Left renal cortex interstitium (tissue), 4 donors: ENCODE measurements at regions not wholly inside any gene's neighbourhood (a gene's known extent, or its start where the extent isn't known, plus 50 kb on each side); places are given as distances from the start of the nearest gene placed in this dataset.
A peak's percentile ranks its signal among the peaks of the same experiment; 100 is the strongest.

Experiments
- DNase-seq, 4 donors: peaks; one replicate each; pipeline ENCODE4 v3.0.0-alpha.2; 2013; ENCODE audit warnings: low read depth in 4 of 4, low spot score in 2 of 4, missing footprints in 1 of 4

- no peak for DNase-seq
Observed at GRCh38 chr17:77320044-77320440, 179.3 kb downstream of the SEC14L1 start.

- no peak for DNase-seq
Observed at GRCh38 chr17:77320485-77321256, 179.9 kb downstream of the SEC14L1 start.

DNA sequence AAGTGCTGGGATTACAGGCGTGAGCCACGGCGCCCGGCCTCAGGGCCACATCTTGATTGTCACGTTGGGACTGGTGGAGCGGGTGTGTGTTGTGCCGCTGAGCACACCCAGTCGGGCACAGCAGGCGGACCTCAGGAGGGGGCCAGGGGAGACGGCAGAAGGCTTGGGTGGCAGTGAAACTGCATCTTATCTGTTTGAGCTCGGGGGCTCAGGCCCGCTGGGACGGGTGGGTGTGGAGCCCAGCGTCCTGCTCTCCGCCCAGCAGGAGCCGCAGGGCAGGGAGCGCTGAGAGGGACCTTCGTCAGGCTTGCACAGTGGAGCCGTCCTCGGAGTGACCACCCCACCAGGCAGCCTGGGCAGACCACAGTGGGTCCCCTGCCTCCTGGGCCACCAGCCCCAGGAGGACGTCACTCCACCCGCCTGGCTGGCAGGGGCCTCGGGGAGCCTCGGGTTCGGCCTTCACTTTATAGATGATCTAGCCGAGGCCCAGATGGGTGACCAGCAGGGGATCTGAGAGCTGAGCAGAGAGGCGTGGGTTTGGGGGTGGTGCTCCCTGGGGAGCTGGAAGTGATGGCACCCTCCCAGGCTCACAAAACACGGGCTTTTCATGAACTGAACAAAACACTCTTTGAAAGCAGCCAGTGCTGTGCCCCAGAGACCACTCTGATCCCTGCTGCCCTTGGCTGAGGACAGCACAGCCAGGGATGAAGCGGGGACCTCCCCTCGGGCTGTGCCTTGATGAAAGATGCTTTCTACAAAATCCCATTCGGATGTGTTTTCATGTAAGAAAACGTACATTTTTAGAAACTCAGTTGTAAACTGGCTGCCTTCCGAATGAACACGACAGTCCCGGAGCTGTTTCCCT lies 181.1 kb downstream of the SEC14L1 start:
- DNase-seq: no peak

- peak in 3 of 4 donors; percentile 70 to 80 (median 71) for DNase-seq
Observed at GRCh38 chr17:77322514-77323412, 182.0 kb downstream of the SEC14L1 start.

- no peak for DNase-seq
Observed at GRCh38 chr17:77323413-77324171, 182.8 kb downstream of the SEC14L1 start.

- DNase-seq: no peak
Observed at GRCh38 chr17:77324227-77324626, 183.5 kb downstream of the SEC14L1 start.

DNA sequence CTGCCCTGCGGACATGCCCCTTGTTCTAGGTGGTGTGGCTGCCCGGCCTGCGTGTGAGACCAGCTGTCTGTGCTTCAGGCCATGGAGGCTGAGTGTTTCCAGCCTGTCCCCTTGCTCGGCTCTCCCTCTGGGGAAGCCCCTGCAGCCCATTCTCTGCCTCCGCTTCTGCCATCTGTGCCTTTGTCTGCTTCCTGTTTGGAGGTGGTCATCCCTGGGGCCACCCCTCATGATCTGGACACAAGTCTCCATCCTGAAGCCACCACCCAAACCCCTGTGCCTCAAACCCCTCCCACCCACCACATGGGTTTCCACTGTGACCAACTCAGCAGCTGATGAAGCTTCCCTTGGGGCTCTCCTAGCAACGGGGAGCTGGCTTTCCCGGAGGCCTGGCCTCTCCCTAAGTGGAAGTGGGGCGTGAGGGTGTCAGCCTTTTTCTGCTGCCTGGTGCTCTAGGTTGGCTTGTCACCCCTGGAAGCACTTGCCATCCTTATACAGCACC lies 184.9 kb downstream of the SEC14L1 start:
- DNase-seq: no peak

DNA sequence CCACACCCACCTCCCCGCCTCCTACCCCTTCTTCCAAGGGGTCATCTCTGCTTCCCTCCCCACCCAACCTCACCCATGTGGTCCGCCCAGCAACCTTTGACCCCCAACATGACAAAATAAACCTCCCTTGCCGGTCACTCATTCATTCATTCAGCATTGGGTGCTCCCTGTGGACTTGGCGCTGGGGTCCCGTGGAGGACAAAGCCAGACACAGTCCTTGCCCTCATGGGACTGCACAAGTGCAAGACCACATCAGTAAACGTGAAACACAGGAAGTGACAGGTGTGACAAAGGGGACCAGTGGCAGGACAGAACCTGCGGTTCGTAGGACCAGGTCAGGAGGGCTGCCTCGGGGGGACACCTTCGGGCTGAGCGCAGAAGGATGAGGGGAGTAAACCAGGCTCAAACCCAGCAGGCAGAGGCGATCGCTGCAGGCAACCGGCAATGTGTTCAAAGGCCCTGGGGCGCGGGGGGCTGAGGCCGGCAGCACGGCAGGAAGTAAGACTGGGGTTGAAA lies 185.4 kb downstream of the SEC14L1 start:
- DNase-seq: no peak

GRCh38 chr17:77326636-77327035 lies 185.9 kb downstream of the SEC14L1 start:
- no peak for DNase-seq

DNA sequence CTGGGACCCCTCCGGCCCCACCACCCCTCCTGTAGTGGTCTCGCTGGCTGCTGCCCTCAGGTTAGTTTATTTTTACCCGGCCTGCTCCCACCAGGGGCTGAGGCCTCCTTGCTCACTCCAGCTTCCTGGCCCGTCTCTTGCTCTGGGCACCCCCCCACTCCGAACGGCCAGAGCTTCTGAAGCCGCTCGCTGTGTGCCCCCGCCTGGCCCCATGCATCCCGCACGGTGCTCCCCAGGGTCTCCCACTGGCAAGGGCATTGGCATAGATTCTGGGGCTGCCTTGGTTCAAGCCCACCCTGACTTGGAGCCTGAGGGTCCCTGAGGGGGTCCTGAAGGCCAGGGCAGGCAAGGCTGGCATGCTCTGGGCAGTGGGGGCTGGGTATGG lies 186.4 kb downstream of the SEC14L1 start:
- no peak for DNase-seq

DNA sequence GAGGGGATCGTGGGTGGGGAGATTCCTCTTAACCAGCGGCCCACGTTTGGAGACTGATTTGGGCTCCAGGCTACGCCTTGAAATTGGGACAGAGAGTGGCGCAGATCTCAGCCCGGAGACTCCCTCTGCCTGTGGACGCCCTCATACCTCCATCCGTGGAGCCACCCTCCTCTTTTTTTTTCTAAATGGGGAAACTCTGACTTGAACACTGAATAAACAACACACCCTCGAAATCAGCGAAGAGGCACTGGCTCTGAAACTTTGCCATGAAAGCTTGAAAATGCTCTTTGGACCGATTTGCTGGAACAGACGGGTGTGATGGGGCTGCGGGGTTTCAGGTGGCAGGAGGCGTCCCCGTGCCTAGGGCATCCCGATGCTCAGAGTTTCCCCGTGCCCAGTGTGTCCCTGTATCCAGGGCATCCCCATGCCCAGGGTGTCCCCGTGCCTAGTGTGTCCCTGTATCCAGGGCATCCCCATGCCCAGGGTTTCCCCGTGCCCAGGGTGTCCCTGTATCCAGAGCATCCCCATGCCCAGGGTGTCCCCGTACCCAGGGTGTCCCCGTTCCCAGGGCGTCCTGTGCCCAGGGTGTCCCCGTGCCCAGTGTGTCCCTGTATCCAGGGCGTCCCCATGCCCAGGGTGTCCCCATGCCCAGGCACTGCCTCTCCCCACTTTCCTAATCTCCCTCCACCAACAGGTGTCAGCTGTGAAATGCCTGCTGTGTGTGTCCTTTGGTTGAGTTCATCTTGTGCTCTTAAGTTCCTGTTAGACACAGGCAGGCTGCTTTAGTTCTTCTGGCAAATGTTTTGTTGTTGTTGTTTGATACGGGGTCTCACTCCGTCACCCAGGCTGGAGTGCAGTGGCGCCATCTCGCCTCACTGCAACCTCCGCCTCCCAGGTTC lies 187.0 kb downstream of the SEC14L1 start:
- DNase-seq: no peak

- DNase-seq: no peak
Observed at GRCh38 chr17:77328823-77329740, 188.3 kb downstream of the SEC14L1 start.

DNA sequence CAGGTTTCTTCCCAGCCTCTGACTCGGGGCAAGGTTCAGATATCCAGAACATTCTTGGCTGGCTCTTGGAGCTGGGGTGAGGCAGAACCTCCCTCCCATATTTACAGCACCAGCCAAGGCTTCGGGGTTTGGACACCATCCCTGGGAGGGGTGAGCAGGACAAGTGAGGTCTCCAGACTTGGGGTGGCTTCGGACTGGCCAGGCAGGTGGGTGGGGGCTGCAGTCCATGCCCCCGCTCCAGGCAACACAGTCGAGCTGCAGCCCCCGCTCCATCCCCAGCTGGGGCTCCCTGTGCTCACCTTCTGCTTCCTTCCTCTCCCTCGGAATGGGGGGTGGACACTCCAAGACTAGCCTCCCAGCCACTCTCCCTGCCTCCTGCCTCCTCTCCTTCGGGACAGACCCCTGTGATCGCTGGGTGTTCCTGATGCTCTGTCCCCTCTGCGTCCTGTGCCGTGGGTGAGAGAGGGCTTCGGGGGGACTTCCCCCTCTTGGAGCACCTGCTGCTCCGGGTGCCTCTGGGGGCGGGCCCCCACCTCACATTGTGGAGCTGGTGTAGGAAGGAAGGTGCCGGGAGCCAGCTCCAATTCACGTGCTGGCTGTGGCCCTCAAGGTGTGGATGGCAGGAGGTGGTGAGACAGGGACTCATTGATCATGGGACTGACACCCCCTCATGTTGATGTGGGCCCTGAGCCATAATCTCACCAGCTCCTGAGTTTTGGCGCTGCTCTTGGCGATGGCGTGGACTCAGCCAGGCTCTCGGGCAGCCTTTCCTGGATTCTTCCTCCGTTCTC lies 189.2 kb downstream of the SEC14L1 start:
- DNase-seq: no peak

- no peak for DNase-seq
Observed at GRCh38 chr17:77330602-77331081, 189.9 kb downstream of the SEC14L1 start.

DNA sequence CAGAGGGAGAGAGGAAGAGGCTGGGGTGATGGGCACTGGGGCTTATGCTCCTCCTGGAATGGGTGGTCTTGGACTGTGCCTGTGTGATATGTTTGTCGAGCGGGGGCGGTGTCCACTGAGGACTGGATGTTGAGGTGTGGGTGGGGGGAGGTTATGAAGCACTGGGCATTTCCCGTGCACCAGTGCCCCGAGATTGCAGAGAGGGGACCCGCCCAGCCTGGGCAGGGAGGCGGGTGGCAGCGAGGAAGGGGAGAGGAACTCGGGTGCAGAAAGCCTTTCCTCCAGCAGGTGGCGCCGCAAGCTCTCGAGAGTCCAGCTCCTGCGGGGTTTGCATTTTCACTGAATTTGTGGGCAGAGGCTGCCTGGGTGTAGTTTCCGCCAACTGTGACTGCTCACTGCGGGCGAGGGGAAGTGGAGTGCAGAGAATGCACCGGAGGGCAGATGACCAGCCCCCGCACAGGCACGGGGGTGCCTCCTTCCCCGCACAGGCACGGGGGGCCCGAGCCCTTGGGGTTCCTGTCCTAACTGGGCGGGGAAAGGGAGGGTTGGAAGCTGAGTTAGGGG lies 190.6 kb downstream of the SEC14L1 start:
- DNase-seq: peak in 2 of 4 donors; percentile 74 to 84
